SK-MEL-5 (cell line): ENCODE measurements at regions not wholly inside any gene's neighbourhood (a gene's known extent, or its start where the extent isn't known, plus 50 kb on each side); places are given as distances from the start of the nearest gene placed in this dataset.

ENCODE experiments used
- DNase-seq: peaks from one replicate; pipeline ENCODE4 v3.0.0-alpha.2; 2016; ENCODE audit warnings: low read depth, low spot score
- in situ Hi-C: cut with HindIII; loops from 2 replicates; pipeline ENCODE4 v1.10.0; 2016; ENCODE audit warnings: low sequenced_read_pairs, high pct_unique_total_duplicates, low pct_unique_long_range_greater_than_20kb

- no peak for DNase-seq
- in situ Hi-C loops = no loop called here
Measured at GRCh38 chr1:217249857-217250256, 381.0 kb downstream of the GPATCH2 start.

DNA sequence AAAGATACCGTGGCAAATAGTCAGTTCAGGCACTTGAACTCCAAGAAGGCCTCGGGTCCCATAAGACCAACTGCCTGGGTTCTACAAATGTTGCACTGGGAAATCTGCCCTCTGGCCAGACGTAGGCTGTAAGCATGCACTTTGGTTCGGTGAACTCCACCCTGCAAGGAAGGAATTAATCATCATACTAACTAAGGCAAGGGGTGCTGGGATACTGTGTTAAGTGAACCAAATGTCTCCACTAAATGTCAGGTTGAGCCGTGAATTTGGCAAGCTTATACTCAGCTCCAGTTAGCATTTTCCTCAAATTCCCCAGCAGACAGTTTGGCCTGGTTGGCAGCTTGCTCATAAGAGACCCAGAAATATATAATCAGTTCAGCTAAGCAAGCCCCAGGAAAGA, 385.9 kb downstream of the GPATCH2 start:
- in situ Hi-C loops = no loop called here
- no peak for DNase-seq

DNA sequence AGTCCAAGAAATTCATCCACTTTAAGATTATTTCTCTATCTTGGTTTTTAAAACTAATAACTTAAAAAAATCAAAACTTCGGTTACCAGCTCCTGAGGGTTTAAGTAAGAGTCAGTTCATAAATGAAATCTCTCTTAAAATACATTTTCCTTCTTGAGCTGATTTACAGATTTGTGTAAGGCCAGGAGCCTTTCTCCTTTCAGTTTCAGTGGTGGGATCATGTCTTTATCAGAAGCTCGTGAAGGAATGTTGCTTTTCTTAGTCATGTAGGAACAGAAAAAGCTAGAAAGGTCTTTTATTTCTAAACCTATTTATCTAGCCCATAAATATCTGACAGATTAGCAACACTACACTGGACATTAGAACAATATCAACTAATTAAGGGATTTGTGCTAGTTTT, 390.2 kb downstream of the GPATCH2 start:
- no peak for DNase-seq
- in situ Hi-C loops = no loop called here

DNA sequence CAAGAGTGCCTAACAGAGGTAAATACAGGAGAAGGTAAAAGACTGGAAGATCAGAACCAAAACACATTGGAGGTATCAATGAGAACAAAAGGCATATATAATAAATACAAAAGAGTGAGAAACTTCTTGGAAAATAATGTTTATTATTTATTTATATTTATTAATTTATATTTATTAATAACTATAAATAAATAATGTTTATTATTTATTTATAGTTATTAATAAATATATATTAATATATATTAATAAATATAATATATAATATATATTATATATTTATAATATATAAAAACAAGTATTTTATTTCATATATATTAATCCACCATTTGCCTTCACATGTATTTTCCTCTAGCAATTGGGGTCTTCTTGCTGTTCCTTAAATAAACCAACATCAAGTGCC, 391.9 kb downstream of the GPATCH2 start:
- no peak for DNase-seq
- in situ Hi-C loops = no loop called here

DNA sequence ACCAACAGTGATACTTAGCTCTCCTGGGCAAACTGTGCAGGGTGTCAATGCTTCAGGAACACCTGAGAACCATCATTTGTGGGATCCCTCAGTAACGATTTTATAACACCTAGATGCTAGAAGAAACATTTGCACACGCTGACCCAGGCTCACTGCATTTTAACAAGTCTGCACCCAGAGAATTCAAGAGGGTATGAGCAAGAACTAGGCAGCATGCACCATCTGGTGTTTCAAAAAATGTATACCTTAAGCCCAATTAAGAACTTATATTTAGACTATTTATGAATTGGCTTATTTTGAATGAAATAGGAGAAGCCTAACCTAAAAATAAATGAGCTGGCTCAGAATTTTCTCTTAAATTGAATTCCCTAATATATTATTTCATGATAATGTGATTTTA, 400.5 kb downstream of the GPATCH2 start:
- no peak for DNase-seq
- in situ Hi-C loops = no loop called here

DNA sequence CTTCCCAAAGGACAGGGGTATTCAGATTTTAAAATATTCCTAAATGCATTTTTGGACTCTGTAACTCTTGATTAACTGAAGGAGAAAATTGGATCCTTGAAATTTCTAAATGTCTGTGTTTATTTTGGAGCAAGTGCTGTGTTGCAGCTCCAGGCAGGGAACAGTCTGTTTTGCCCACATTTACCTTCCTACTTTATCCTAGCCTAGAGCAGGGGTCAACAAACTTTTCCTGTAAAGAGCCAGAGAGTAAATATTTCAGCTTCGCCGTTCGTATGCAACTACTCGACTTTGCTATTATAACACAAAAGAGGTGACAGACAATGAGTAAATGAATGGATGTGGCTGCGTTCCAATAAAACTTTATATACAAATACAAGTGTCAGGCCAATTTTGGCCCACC, 402.2 kb downstream of the GPATCH2 start:
- no peak for DNase-seq
- in situ Hi-C loops = no loop called here

DNA sequence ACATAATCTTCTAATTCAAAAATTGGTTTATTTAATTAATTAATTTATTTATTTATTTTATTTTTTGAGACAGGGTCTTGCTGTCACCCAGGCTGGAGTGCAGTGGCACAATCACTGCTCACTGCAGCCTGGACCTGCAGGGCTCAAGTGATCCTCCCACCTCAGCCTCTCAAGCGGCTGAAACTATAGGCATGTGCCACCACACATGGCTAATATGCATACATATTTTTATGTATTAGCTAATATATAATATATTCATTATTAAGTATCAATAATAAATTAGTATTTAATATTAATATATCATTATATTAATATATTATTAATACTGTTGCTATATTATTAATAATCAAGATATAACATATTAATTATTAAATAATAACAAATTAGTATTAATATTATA, 406.7 kb downstream of the GPATCH2 start:
- in situ Hi-C loops = no loop called here

GRCh38 chr1:217214551-217214950, 416.3 kb downstream of the GPATCH2 start:
- in situ Hi-C loops = no loop called here
- no peak for DNase-seq

More for the DNA sequence above, 406.7 kb downstream of the GPATCH2 start:
- DNase-seq = no peak

GRCh38 chr1:217211486-217211885, 419.4 kb downstream of the GPATCH2 start:
- no peak for DNase-seq
- in situ Hi-C loops = no loop called here

DNA sequence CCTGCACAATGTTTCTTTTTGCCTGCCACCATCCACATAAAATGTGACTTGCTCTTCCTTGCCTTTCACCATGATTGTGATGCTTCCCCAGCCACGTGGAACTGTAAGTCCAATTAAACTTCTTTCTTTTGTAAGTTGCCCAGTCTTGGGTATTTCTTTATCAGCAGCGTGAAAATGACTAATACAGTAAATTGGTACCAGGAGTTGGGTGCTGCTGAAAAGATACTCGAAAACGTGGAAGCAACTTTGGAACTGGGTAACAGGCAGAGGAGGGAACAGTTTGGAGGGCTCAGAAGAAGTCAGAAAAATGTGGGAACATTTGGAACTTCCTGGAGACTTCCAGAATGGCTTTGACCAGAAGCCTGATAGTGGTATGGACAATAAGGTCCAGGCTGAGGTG, 425.3 kb downstream of the GPATCH2 start:
- in situ Hi-C loops = no loop called here
- no peak for DNase-seq

DNA sequence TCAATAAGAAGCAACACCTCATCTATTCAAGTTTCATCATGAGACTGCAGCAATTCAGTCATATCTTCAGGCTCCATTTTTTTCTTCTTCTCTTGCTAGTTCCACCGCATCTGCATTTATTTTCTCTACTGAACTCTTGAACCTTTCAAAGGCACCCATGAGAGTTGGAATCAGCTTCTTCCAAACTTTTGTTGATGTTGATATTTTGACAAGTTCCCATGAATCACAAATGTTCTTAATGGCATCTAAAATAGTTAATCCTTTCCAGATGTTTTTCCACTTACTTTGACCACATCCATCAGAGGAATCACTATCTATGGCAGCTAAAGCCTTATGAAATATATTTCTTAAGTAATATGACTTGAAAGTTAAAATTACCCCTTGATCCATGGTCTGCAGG, 434.3 kb downstream of the GPATCH2 start:
- DNase-seq = no peak
- in situ Hi-C loops = no loop called here

DNA sequence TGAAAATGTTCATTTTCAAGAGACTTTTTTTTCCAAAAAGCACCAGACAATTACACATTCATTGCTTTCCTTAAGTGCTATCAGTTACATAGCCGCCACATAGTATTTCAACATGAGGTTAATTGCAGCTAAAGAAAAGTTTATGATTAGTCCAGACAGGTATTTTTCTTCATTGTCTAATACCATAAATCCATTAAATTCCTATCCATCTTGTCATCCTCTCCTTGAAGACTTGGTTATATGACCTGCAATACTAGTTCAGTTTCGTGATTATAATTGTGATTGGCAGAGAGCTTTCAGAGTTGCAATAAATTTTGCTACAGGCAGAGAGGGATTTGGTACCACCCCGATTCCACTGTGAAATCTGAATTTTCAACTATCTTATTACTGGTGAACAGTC, 437.7 kb downstream of the GPATCH2 start:
- no peak for DNase-seq
- in situ Hi-C loops = no loop called here

GRCh38 chr1:217191441-217191840, 439.4 kb downstream of the GPATCH2 start:
- in situ Hi-C loops = no loop called here
- no peak for DNase-seq

DNA sequence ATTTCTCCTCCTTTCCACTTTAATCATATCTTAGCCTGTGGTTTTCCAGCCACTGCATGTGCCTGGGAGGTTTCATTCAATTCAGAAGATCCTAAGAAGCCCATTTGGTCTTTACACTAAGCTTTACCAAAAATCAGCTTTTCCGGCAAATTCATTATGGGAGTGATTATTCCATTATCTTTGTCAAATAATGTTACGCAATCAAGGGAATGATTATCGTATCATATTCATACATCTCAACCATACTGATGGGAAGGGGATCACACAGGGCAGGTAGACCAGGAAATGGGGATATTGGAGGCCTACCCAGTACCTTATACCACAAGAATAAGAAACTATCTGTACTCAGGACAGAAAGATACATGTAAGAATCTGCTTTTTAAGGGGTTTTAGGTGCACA, 440.5 kb downstream of the GPATCH2 start:
- in situ Hi-C loops = no loop called here
- no peak for DNase-seq

GRCh38 chr1:217189362-217189761, 441.5 kb downstream of the GPATCH2 start:
- in situ Hi-C loops = no loop called here
- no peak for DNase-seq

- in situ Hi-C loops = no loop called here
- DNase-seq = no peak
Measured at GRCh38 chr1:217188280-217189237, 442.3 kb downstream of the GPATCH2 start.

GRCh38 chr1:217186664-217187063, 444.2 kb downstream of the GPATCH2 start:
- no peak for DNase-seq
- in situ Hi-C loops = no loop called here

- in situ Hi-C loops = no loop called here
Measured at GRCh38 chr1:217184854-217185253, 446.0 kb downstream of the GPATCH2 start.

GRCh38 chr1:217182992-217183391, 447.9 kb downstream of the GPATCH2 start:
- in situ Hi-C loops = no loop called here

More at GRCh38 chr1:217184854-217185253, 446.0 kb downstream of the GPATCH2 start:
- DNase-seq = no peak

More at GRCh38 chr1:217182992-217183391, 447.9 kb downstream of the GPATCH2 start:
- no peak for DNase-seq
